ENCODE measurements at regions not wholly inside any gene's neighbourhood (a gene's known extent, or its start where the extent isn't known, plus 50 kb on each side); places are given as distances from the start of the nearest gene placed in this dataset.

DNA sequence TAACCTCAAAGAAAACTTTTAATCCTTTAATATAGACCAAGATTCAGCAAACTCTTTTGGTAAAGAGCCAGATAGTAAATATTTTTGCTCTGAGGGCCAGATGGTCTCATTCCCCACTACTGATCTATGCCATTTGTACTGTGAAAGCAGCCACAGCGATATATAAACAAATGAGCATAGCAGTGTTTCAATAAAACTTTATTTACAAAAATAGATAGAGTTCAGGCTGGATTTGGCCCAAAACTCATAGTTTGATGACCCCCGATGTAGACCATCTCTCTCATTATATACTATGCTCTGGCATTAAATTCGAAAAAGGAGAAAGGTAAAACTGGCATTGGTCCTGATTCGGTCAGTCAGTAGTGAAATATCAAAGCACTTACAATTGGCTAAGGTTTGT lies 195.8 kb upstream of the NRIP1 start:
- H3K4me3 ChIP-seq (ENCODE audit: low read depth, low read length): no peak overlapping the region
- DNase-seq (ENCODE audit: low read depth): no peak
- TF ChIP-seq CTCF (IDR thresholded peaks at IDR 0.05; ENCODE audit: low read depth, low read length, missing control alignments): no peak

DNA sequence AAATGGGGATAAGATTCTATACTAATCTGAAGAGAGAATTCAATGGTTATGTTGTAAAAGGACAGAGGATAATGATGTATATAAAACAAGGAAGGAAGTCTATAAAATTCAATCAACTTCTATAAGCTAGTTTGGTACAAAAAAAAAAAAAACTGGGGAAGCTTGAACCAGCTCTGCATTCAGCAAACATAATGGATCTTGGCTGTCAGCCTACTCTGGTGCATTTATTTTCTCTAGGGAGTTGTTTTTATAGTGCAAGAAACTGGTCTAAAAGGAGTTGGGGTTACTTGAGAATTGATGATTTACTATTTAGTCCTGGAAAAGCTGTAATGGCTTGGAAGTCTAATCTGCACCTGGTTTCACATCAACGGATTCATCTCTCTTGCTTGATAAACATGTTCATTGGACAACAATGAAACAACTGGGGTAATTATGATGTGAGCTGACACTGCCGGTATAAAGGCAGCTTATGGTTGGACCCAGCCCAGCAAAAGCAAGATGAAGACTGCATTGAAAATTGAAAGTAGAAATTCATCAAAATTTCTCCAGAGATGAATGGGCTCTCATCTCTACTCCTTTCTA lies 199.4 kb upstream of the NRIP1 start:
- no peak for DNase-seq (ENCODE audit: low read depth)
- no peak for TF ChIP-seq CTCF (IDR thresholded peaks at IDR 0.05; ENCODE audit: low read depth, low read length, missing control alignments)
- H3K4me3 ChIP-seq (ENCODE audit: low read depth, low read length): no peak overlapping the region

DNA sequence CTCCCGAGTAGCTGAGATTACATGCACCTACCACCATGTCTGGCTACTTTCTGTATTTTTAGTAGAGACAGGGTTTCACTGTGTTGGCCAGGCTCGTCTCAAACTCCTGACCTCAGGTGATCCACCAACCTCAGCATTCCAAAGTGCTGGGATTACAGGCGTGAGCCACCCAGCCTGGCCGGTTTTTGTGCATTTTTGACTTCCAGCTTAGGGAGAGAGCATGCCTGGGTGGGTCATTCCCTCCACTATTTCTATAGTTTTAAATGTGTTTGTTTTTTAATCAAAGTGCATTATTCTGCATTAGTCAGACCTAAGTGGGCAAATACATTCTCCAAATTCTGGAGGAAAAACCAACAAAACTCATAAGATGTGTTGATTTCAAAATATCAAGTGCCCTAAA lies 207.4 kb upstream of the NRIP1 start:
- no peak for DNase-seq (ENCODE audit: low read depth)
- no peak overlapping the region for H3K4me3 ChIP-seq (ENCODE audit: low read depth, low read length)
- TF ChIP-seq CTCF (IDR thresholded peaks at IDR 0.05; ENCODE audit: low read depth, low read length, missing control alignments): no peak

GRCh38 chr21:15272591-15272990 lies 207.8 kb upstream of the NRIP1 start:
- DNase-seq (ENCODE audit: low read depth): no peak
- no peak overlapping the region for H3K4me3 ChIP-seq (ENCODE audit: low read depth, low read length)
- TF ChIP-seq CTCF (IDR thresholded peaks at IDR 0.05; ENCODE audit: low read depth, low read length, missing control alignments): no peak

- no peak for TF ChIP-seq CTCF (IDR thresholded peaks at IDR 0.05; ENCODE audit: low read depth, low read length, missing control alignments)
- no peak overlapping the region for H3K4me3 ChIP-seq (ENCODE audit: low read depth, low read length)
- DNase-seq (ENCODE audit: low read depth): no peak
These were observed 208.4 kb upstream of the NRIP1 start for GRCh38 chr21:15273244-15273643.

DNA sequence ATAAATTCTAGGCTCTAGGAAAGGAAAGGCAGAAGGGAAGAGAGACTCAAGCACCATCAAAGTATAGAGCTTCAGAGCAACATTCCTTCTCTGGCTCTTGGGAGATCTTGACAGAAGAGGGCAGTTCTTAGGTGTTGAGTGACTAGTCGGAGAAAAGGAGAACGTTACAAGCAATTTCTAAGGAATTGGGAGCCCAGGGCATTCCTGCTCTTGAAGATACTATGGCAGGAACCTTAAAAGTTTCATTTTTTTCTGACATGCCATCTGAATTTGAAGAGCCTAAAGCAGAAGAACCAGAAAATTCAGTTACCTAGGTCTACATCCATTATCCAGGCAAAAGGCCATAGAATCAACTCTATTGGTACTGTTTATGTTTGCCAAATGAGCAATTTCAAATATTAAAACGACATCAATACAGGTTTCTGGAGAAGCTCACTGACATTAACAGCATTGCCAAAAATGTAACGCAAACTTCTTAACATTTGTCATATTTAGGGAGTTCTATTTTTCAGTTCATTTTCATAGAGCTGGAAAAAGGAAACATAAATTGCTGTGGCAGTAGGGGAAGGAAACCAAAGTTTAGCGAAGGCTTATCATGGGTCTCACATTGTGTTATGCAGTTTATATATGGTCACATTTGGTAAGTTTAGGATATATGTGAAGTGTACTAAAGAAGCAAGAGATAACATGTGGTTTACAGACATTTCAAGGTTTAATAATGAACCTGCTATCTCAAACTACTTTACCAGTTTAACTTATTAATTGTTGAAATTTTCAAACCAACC lies 210.1 kb upstream of the NRIP1 start:
- no peak for TF ChIP-seq CTCF (IDR thresholded peaks at IDR 0.05; ENCODE audit: low read depth, low read length, missing control alignments)
- H3K4me3 ChIP-seq (ENCODE audit: low read depth, low read length): no peak overlapping the region
- no peak for DNase-seq (ENCODE audit: low read depth)
